ENCODE measurements at regions not wholly inside any gene's neighbourhood (a gene's known extent, or its start where the extent isn't known, plus 50 kb on each side); places are given as distances from the start of the nearest gene placed in this dataset.

DNA sequence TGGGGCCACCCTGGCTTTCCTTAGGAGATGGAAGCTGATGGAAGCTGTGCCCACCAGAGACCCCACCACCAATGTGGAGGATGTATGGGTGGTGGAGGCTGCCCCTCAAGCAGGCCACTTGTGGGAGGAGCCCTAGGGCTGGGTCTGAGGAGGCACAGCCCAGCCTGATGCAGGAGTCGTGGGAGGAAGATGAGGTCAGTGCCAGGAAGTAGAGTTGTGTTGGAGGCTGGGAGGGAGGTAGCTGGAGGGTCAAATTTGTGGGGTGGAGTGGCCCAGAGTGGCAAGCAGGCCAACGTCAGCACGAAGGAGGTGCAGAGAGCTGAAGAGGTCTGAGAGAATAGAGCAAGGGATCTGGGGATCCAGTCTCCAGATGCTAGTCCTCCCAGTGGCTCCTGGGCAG is 119.0 kb upstream of the USP24 start:
- 4% methylated on average over 3 of the region's 3 CpGs for WGBS (ENCODE audit: insufficient coverage, insufficient replicate concordance, low lambda C conversion rate, missing lambda C conversion rate)
- ChIA-PET POLR2A (no interaction called here), SMC1A (ENCODE audit: uncharacterized antibody, unreplicated experiment) (interaction anchor here (1.0 kb wide), 1 partner anchor 12 kb away, joined by 5 read pairs; no protein-coding TSS in a partner anchor), RAD21 (ENCODE audit: unreplicated experiment) (no interaction called here), CTCF (interaction anchor here (0.7 kb wide), 1 partner anchor 48 kb away, joined by 3 read pairs; no protein-coding TSS in a partner anchor)
- H3K4me3 ChIP-seq = no peak overlapping the region
- in situ Hi-C loops (cut with MboI) (no loop called here), intact Hi-C loops (cut with micrococcal nuclease; ENCODE audit: unreplicated experiment) (no loop called here)
- no peaks in the 10 kb centered on the region for H4K20me1 ChIP-seq (ENCODE audit: control insufficient read depth, insufficient read depth)
- no peak for FAIRE-seq
- H3K27me3 ChIP-seq (replicated peaks in 1 of 2; ENCODE audit: control insufficient read depth in 2 of 2, insufficient read depth in 2 of 2, low read length in 1 of 2) = no peaks in the 10 kb centered on the region; a peak in 1 of 4 replicates
- ATAC-seq = no peak; the same call in 2 of the 3 replicates
- no peak overlapping the region for H3K27ac ChIP-seq (ENCODE audit: control insufficient read depth, insufficient read depth)
- no peak overlapping the region for H3K4me2 ChIP-seq (ENCODE audit: control insufficient read depth, insufficient read depth)
- H3K79me2 ChIP-seq (ENCODE audit: control insufficient read depth, insufficient read depth, low read length) = no peaks in the 10 kb centered on the region
- H2AFZ ChIP-seq (ENCODE audit: control insufficient read depth, low read depth, low read length) = no peak overlapping the region
- H3K4me1 ChIP-seq (ENCODE audit: control insufficient read depth, insufficient read depth, low read length) = no peaks in the 10 kb centered on the region
- TF ChIP-seq, protein P1, sequence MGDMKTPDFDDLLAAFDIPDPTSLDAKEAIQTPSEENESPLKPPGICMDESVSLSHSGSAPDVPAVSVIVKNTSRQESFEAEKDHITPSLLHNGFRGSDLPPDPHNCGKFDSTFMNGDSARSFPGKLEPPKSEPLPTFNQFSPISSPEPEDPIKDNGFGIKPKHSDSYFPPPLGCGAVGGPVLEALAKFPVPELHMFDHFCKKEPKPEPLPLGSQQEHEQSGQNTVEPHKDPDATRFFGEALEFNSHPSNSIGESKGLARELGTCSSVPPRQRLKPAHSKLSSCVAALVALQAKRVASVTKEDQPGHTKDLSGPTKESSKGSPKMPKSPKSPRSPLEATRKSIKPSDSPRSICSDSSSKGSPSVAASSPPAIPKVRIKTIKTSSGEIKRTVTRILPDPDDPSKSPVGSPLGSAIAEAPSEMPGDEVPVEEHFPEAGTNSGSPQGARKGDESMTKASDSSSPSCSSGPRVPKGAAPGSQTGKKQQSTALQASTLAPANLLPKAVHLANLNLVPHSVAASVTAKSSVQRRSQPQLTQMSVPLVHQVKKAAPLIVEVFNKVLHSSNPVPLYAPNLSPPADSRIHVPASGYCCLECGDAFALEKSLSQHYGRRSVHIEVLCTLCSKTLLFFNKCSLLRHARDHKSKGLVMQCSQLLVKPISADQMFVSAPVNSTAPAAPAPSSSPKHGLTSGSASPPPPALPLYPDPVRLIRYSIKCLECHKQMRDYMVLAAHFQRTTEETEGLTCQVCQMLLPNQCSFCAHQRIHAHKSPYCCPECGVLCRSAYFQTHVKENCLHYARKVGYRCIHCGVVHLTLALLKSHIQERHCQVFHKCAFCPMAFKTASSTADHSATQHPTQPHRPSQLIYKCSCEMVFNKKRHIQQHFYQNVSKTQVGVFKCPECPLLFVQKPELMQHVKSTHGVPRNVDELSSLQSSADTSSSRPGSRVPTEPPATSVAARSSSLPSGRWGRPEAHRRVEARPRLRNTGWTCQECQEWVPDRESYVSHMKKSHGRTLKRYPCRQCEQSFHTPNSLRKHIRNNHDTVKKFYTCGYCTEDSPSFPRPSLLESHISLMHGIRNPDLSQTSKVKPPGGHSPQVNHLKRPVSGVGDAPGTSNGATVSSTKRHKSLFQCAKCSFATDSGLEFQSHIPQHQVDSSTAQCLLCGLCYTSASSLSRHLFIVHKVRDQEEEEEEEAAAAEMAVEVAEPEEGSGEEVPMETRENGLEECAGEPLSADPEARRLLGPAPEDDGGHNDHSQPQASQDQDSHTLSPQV (IDR thresholded peaks at IDR 0.05) = no peak
- TF ChIP-seq NFIC (IDR thresholded peaks at IDR 0.05; ENCODE audit: low read depth, low read length) = no peak
- TF ChIP-seq BHLHE40 (IDR thresholded peaks at IDR 0.05; ENCODE audit: borderline replicate concordance in 1 of 2, low read depth in 2 of 2, low read length in 1 of 2) = no peak
- no peak for TF ChIP-seq KLF5 (IDR thresholded peaks at IDR 0.05; ENCODE audit: partially characterized antibody)
- no peak for TF ChIP-seq NR2C2 (IDR thresholded peaks at IDR 0.05; ENCODE audit: borderline replicate concordance, control insufficient read depth, insufficient read length, low read depth)
- TF ChIP-seq NFXL1 (IDR thresholded peaks at IDR 0.05; ENCODE audit: borderline replicate concordance) = no peak
- no peak for TF ChIP-seq MEF2A (IDR thresholded peaks at IDR 0.05; ENCODE audit: insufficient read depth, low read depth, low read length)
- TF ChIP-seq, protein P2, sequence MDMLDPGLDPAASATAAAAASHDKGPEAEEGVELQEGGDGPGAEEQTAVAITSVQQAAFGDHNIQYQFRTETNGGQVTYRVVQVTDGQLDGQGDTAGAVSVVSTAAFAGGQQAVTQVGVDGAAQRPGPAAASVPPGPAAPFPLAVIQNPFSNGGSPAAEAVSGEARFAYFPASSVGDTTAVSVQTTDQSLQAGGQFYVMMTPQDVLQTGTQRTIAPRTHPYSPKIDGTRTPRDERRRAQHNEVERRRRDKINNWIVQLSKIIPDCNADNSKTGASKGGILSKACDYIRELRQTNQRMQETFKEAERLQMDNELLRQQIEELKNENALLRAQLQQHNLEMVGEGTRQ (IDR thresholded peaks at IDR 0.05; ENCODE audit: borderline replicate concordance, low read depth, low read length) = no peak
- no peak for TF ChIP-seq GABPA (IDR thresholded peaks at IDR 0.05; ENCODE audit: low read depth)
- no peak for TF ChIP-seq RUNX3 (IDR thresholded peaks at IDR 0.05; ENCODE audit: low read length)
- no TSS peak for BruUV-seq (replicated peaks)
- DNase-seq (ENCODE audit: low read depth, low spot score) = no peak
- H3K9me3 ChIP-seq (replicated peaks; ENCODE audit: control insufficient read depth, insufficient read depth, low read length) = no peaks in the 10 kb centered on the region
- H3K36me3 ChIP-seq (ENCODE audit: control insufficient read depth in 2 of 2, insufficient read depth in 2 of 2, low read length in 1 of 2) = no peaks in the 10 kb centered on the region
- H3K9ac ChIP-seq (ENCODE audit: control insufficient read depth, insufficient read depth, low read length) = no peak overlapping the region
